Ascending aorta (tissue), 2 donors: ENCODE measurements at regions not wholly inside any gene's neighbourhood (a gene's known extent, or its start where the extent isn't known, plus 50 kb on each side); places are given as distances from the start of the nearest gene placed in this dataset.

Experiments used
- DNase-seq, 2 donors: peaks; one replicate each; pipeline ENCODE4 v3.0.0-alpha.2; 2019; ENCODE audit warnings: low spot score in 2 of 2
- H3K27ac ChIP-seq, 2 donors: fragments of 200-600 bp; sonication (generic); one replicate each; pipeline ENCODE4 v1.5.1; 2016 to 2017; ENCODE audit warnings: mild to moderate bottlenecking in 1 of 2
- H3K27me3 ChIP-seq: fragments of 200-600 bp; sonication (generic); one replicate; pipeline ENCODE4 v1.5.1; 2017
- H3K36me3 ChIP-seq, 2 donors: fragments of 200-600 bp; sonication (generic); one replicate each; pipeline ENCODE4 v1.5.1; 2016
- H3K4me1 ChIP-seq, 2 donors: fragments of 200-600 bp; sonication (generic); one replicate each; pipeline ENCODE4 v1.5.1; 2016 to 2017; ENCODE audit warnings: mild to moderate bottlenecking in 1 of 2
- H3K4me3 ChIP-seq, 2 donors: fragments of 200-600 bp; sonication (generic); one replicate each; pipeline ENCODE4 v1.5.1; 2016 to 2017; ENCODE audit warnings: mild to moderate bottlenecking in 1 of 2
- H3K9me3 ChIP-seq, 2 donors: fragments of 200-600 bp; sonication (generic); one replicate each; pipeline ENCODE4 v1.5.1; 2016
- intact Hi-C: fragments of 100-400 bp; cut with DNase I; formaldehyde crosslinking; loops from one replicate; pipeline ENCODE4 v1.15.1; 2023
- TF ChIP-seq, protein P1 (sequence below), 3 experiments: fragments of 200-600 bp in 2 of 3; fragments of 450-650 bp in 1 of 3; sonication (generic) in 2 of 3; IDR thresholded peaks; one replicate each; pipeline ENCODE4 v1.5.1; 2016 to 2019; ENCODE audit warnings: antibody characterized with exemption in 3 of 3, mild to moderate bottlenecking in 1 of 3, moderate library complexity in 1 of 3

GRCh38 chr9:80501635-80502034 is 929.9 kb downstream of the TLE4 start:
- Histone ChIP-seq H3K9me3 (no peaks in the 10 kb centered on the region), H3K4me3 (no peak overlapping the region), H3K4me1 (no peaks in the 10 kb centered on the region), H3K27me3 (no peaks in the 10 kb centered on the region), H3K36me3 (no peaks in the 10 kb centered on the region), H3K27ac (no peak overlapping the region)
- intact Hi-C loops: no loop called here
- no peak for DNase-seq
- TF ChIP-seq, protein P1, sequence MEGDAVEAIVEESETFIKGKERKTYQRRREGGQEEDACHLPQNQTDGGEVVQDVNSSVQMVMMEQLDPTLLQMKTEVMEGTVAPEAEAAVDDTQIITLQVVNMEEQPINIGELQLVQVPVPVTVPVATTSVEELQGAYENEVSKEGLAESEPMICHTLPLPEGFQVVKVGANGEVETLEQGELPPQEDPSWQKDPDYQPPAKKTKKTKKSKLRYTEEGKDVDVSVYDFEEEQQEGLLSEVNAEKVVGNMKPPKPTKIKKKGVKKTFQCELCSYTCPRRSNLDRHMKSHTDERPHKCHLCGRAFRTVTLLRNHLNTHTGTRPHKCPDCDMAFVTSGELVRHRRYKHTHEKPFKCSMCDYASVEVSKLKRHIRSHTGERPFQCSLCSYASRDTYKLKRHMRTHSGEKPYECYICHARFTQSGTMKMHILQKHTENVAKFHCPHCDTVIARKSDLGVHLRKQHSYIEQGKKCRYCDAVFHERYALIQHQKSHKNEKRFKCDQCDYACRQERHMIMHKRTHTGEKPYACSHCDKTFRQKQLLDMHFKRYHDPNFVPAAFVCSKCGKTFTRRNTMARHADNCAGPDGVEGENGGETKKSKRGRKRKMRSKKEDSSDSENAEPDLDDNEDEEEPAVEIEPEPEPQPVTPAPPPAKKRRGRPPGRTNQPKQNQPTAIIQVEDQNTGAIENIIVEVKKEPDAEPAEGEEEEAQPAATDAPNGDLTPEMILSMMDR (IDR thresholded peaks at IDR 0.05): no peak

GRCh38 chr9:80500300-80500699 is 928.5 kb downstream of the TLE4 start:
- no peak overlapping the region for H3K27ac ChIP-seq
- no peaks in the 10 kb centered on the region for H3K9me3 ChIP-seq
- no peak for DNase-seq
- H3K4me3 ChIP-seq: no peak overlapping the region
- H3K4me1 ChIP-seq: no peaks in the 10 kb centered on the region
- intact Hi-C loops: no loop called here
- no peaks in the 10 kb centered on the region for H3K36me3 ChIP-seq
- TF ChIP-seq, protein P1 (IDR thresholded peaks at IDR 0.05): no peak
- H3K27me3 ChIP-seq: no peaks in the 10 kb centered on the region

GRCh38 chr9:80498001-80498555 is 926.3 kb downstream of the TLE4 start:
- H3K4me3 ChIP-seq: no peak overlapping the region
- no peak for DNase-seq
- H3K27me3 ChIP-seq: no peaks in the 10 kb centered on the region
- H3K36me3 ChIP-seq: no peaks in the 10 kb centered on the region
- no peaks in the 10 kb centered on the region for H3K9me3 ChIP-seq
- no peak overlapping the region for H3K27ac ChIP-seq
- intact Hi-C loops: no loop called here
- TF ChIP-seq, protein P1 (IDR thresholded peaks at IDR 0.05): no peak
- no peaks in the 10 kb centered on the region for H3K4me1 ChIP-seq

DNA sequence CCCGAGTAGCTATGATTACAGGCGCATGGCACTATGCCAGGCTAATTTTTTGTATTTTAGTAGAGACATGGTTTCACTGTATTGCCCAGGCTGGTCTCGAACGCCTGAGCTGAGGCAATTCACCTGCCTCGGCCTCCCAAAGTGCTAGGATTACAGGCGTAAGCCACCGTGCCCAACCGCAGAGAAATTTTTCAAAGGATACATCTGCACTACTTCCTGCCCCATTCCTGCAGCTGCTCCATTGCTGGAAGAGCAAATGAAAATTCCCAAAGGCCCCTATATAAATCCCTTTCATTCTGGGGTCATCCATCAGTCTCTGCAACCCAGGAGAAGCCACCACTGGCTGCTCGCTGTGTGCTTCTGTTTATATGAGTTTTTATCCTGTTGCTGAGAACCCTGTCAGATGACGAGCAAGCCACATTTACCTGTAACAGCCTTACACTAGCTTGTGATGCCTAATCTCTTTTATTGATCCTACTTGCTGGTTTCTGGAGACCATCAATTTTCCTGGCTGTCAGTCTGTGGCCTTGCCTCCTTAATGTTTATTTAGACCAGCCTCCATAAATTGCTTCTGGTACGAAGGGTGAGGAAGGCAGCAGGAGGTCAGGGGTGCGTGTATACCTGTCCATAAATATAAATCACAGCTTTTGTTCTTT is 925.3 kb downstream of the TLE4 start:
- Histone ChIP-seq H3K27me3 (no peaks in the 10 kb centered on the region), H3K9me3 (no peaks in the 10 kb centered on the region), H3K4me1 (no peaks in the 10 kb centered on the region), H3K4me3 (no peak overlapping the region), H3K36me3 (no peaks in the 10 kb centered on the region), H3K27ac (no peak overlapping the region)
- intact Hi-C loops: no loop called here
- TF ChIP-seq, protein P1 (IDR thresholded peaks at IDR 0.05): no peak
- DNase-seq: no peak

DNA sequence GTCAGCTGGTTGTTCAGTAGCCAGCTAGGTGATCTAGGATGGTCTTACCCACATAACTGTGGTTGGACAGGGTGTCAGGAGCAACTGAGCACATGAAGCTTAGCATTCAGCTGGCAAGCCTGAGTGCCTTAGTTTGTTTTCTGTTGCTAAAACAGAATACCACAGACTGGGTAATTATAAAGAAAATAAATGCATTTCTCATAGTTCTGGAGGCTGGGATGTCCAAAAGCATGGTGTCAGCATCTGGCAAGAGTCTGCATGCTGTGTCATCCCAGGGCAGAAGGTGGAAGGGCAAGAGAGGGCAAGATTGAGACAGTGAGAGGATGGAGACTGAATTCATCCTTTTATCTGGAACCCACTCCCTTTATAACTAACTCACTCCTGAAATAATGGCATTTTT is 921.5 kb downstream of the TLE4 start:
- Histone ChIP-seq H3K4me1 (no peaks in the 10 kb centered on the region), H3K9me3 (no peaks in the 10 kb centered on the region), H3K27ac (no peak overlapping the region), H3K36me3 (no peaks in the 10 kb centered on the region), H3K4me3 (no peak overlapping the region), H3K27me3 (no peaks in the 10 kb centered on the region)
- intact Hi-C loops: no loop called here
- TF ChIP-seq, protein P1 (IDR thresholded peaks at IDR 0.05): no peak
- no peak for DNase-seq
